HEK293T (cell line): ENCODE measurements at regions not wholly inside any gene's neighbourhood (a gene's known extent, or its start where the extent isn't known, plus 50 kb on each side); places are given as distances from the start of the nearest gene placed in this dataset.

Experiments used
- CTCF ChIA-PET: fragments of 350-600 bp; formaldehyde crosslinking; extraction: SDS; loops from one replicate; lab custom pipeline; 2021; ENCODE audit warnings: antibody characterized with exemption, inconsistent platforms; lab: Yijun Ruan, JAX
- POLR2A ChIA-PET: fragments of 350-600 bp; formaldehyde crosslinking; extraction: SDS; loops from one replicate; lab custom pipeline; 2020; ENCODE audit warnings: antibody characterized with exemption, inconsistent platforms; lab: Yijun Ruan, JAX
- DNase-seq: peaks from one replicate; pipeline ENCODE4 v3.0.0; 2012; ENCODE audit warnings: mixed read lengths; ENCODE audit errors: extremely low spot score
- ARNT ChIP-seq: fragments of 450-650 bp; IDR thresholded peaks from 2 replicates; pipeline ENCODE4 v1.6.1; 2017; ENCODE audit warnings: mild to moderate bottlenecking
- BHLHE40 ChIP-seq: fragments of 450-650 bp; IDR thresholded peaks from 2 replicates; pipeline ENCODE4 v1.6.1; 2016; ENCODE audit warnings: mild to moderate bottlenecking, moderate library complexity, borderline replicate concordance
- CTBP1 ChIP-seq: fragments of 450-650 bp; IDR thresholded peaks from 2 replicates; pipeline ENCODE4 v1.6.1; 2016; ENCODE audit warnings: borderline replicate concordance
- ELF4 ChIP-seq: fragments of 450-650 bp; IDR thresholded peaks from 2 replicates; pipeline ENCODE4 v1.6.1; 2017; ENCODE audit warnings: antibody characterized with exemption
- FOXA1 ChIP-seq: fragments of 450-650 bp; IDR thresholded peaks from 2 replicates; pipeline ENCODE4 v1.6.1; 2016; ENCODE audit warnings: mild to moderate bottlenecking
- FOXK2 ChIP-seq: fragments of 450-650 bp; IDR thresholded peaks from 2 replicates; pipeline ENCODE4 v1.6.1; 2016; ENCODE audit warnings: mild to moderate bottlenecking
- FOXM1 ChIP-seq: fragments of 450-650 bp; IDR thresholded peaks from 2 replicates; pipeline ENCODE4 v1.6.1; 2017; ENCODE audit warnings: mild to moderate bottlenecking, borderline replicate concordance
- HDGF ChIP-seq: fragments of 450-650 bp; IDR thresholded peaks from 2 replicates; pipeline ENCODE4 v1.6.1; 2017; ENCODE audit warnings: antibody characterized with exemption, borderline replicate concordance
- L3MBTL2 ChIP-seq: fragments of 450-650 bp; conservative IDR thresholded peaks from 2 replicates; pipeline ENCODE4 v1.6.1; 2016; ENCODE audit warnings: mild to moderate bottlenecking
- LEF1 ChIP-seq: fragments of 450-650 bp; IDR thresholded peaks from 2 replicates; pipeline ENCODE4 v1.6.1; 2017; ENCODE audit warnings: mild to moderate bottlenecking, borderline replicate concordance
- NFRKB ChIP-seq: fragments of 450-650 bp; IDR thresholded peaks from 2 replicates; pipeline ENCODE4 v1.6.1; 2016; ENCODE audit warnings: mild to moderate bottlenecking, moderate library complexity
- PKNOX1 ChIP-seq: fragments of 450-650 bp; IDR thresholded peaks from 2 replicates; pipeline ENCODE4 v1.6.1; 2016
- SP1 ChIP-seq: fragments of 450-650 bp; IDR thresholded peaks from 2 replicates; pipeline ENCODE4 v1.6.1; 2017
- SUZ12 ChIP-seq: fragments of 450-650 bp; IDR thresholded peaks from 2 replicates; pipeline ENCODE4 v1.6.1; 2016; ENCODE audit warnings: mild to moderate bottlenecking
- TARDBP ChIP-seq: fragments of 450-650 bp; IDR thresholded peaks from 2 replicates; pipeline ENCODE4 v1.6.1; 2016
- ZNF384 ChIP-seq: fragments of 450-650 bp; IDR thresholded peaks from 2 replicates; pipeline ENCODE4 v1.6.1; 2016

- TF ChIP-seq TARDBP = no peak
- no peak for TF ChIP-seq ELF4
- TF ChIP-seq SP1 = no peak
- no peak for TF ChIP-seq PKNOX1
- TF ChIP-seq FOXA1 = no peak
- TF ChIP-seq FOXK2 = no peak
- no peak for TF ChIP-seq CTBP1
- no peak for TF ChIP-seq FOXM1
- no peak for TF ChIP-seq BHLHE40
- TF ChIP-seq HDGF = no peak
- TF ChIP-seq ARNT = no peak
- TF ChIP-seq SUZ12 = no peak
- no peak for TF ChIP-seq L3MBTL2
- no peak for TF ChIP-seq ZNF384
- no peak for TF ChIP-seq NFRKB
- TF ChIP-seq LEF1 = no peak
- no peak for DNase-seq
- CTCF ChIA-PET = no interaction called here
- POLR2A ChIA-PET = no interaction called here
These were observed 2169.2 kb downstream of the MRPL39 start for GRCh38 chr21:23438081-23438480.

DNA sequence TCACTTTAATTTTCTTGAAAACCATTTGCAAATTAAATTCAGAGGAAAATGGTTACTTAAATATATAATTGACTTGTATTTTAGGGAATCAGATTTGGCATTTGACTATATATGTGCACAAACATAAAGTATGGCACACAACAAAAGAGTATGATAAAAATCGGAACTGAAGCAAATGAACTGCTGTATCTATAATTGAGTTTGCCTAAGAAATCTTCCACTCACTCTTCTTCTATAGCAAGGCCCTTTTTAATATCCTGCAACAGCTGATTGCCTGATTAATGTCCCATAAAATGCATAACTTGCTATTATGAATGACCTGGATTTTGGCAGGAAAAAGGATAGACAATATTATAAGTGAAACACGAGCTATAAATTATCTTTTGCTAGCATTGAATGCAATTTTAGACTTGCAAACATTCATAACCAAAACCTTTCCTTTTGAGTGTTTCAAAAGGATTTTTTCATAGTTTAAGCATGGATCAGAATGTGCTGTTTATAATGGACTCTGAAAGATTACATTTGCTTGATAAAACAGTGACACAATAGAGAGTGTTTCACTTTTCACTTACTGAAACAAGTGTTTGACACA, 2204.3 kb downstream of the MRPL39 start:
- ChIA-PET POLR2A (no interaction called here), CTCF (no interaction called here)
- no peak for DNase-seq
- TF ChIP-seq TARDBP = no peak
- TF ChIP-seq SUZ12 = no peak
- TF ChIP-seq NFRKB = no peak
- TF ChIP-seq CTBP1 = no peak
- TF ChIP-seq HDGF = no peak
- no peak for TF ChIP-seq ELF4
- TF ChIP-seq FOXK2 = no peak
- TF ChIP-seq ARNT = no peak
- no peak for TF ChIP-seq FOXM1
- TF ChIP-seq BHLHE40 = no peak
- no peak for TF ChIP-seq ZNF384
- TF ChIP-seq L3MBTL2 = no peak
- TF ChIP-seq LEF1 = no peak
- TF ChIP-seq PKNOX1 = no peak
- no peak for TF ChIP-seq SP1

GRCh38 chr21:23401278-23401677, 2206.0 kb downstream of the MRPL39 start:
- TF ChIP-seq HDGF (no peak), SUZ12 (no peak), TARDBP (no peak), ZNF384 (no peak), LEF1 (no peak), FOXM1 (no peak), NFRKB (no peak), FOXK2 (no peak), ELF4 (no peak), ARNT (no peak), L3MBTL2 (no peak), SP1 (no peak)
- ChIA-PET CTCF (interaction anchor here (0.6 to 0.7 kb wide), 2 partner anchors 388 to 1341 kb away, joined by 3 to 6 read pairs; no protein-coding TSS in a partner anchor), POLR2A (no interaction called here)
- peak; percentile 12 for DNase-seq

DNA sequence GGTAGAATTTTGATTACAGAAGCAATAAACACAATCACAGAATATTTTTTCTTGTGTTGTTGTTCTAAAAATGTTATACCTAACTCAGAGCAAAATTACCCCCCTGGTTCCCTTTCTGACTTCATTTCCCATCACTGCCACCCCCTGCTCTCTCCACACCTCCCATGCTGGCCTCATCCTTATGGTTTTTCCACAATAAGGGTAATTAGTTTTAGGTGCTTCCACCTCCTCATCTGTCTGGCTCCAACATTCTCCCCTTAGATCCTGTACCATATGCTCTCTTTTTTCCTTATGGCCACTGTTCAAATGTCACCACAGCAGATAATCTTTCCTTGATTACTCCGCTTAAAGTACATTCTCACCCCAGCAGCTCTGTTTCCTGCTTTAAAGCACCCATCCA, 2208.6 kb downstream of the MRPL39 start:
- ChIA-PET POLR2A (no interaction called here), CTCF (no interaction called here)
- no peak for DNase-seq
- TF ChIP-seq ELF4 = no peak
- TF ChIP-seq HDGF = no peak
- no peak for TF ChIP-seq BHLHE40
- TF ChIP-seq FOXM1 = no peak
- TF ChIP-seq ZNF384 = no peak
- no peak for TF ChIP-seq TARDBP
- no peak for TF ChIP-seq FOXA1

GRCh38 chr21:23394458-23394857, 2212.8 kb downstream of the MRPL39 start:
- ChIA-PET POLR2A (no interaction called here), CTCF (no interaction called here)
- no peak for TF ChIP-seq FOXM1
- no peak for TF ChIP-seq SP1
- TF ChIP-seq HDGF = no peak
- TF ChIP-seq SUZ12 = no peak
- no peak for TF ChIP-seq CTBP1
- no peak for DNase-seq

GRCh38 chr21:23384679-23385078, 2222.6 kb downstream of the MRPL39 start:
- DNase-seq = no peak
- ChIA-PET CTCF (no interaction called here), POLR2A (no interaction called here)
- no peak for TF ChIP-seq BHLHE40
- TF ChIP-seq FOXK2 = no peak
- TF ChIP-seq L3MBTL2 = no peak

- DNase-seq = no peak
- no peak for TF ChIP-seq FOXA1
- ChIA-PET CTCF (no interaction called here), POLR2A (no interaction called here)
These were observed 2233.1 kb downstream of the MRPL39 start for GRCh38 chr21:23374155-23374554.
